ENCODE measurements at regions not wholly inside any gene's neighbourhood (a gene's known extent, or its start where the extent isn't known, plus 50 kb on each side); places are given as distances from the start of the nearest gene placed in this dataset.

DNA sequence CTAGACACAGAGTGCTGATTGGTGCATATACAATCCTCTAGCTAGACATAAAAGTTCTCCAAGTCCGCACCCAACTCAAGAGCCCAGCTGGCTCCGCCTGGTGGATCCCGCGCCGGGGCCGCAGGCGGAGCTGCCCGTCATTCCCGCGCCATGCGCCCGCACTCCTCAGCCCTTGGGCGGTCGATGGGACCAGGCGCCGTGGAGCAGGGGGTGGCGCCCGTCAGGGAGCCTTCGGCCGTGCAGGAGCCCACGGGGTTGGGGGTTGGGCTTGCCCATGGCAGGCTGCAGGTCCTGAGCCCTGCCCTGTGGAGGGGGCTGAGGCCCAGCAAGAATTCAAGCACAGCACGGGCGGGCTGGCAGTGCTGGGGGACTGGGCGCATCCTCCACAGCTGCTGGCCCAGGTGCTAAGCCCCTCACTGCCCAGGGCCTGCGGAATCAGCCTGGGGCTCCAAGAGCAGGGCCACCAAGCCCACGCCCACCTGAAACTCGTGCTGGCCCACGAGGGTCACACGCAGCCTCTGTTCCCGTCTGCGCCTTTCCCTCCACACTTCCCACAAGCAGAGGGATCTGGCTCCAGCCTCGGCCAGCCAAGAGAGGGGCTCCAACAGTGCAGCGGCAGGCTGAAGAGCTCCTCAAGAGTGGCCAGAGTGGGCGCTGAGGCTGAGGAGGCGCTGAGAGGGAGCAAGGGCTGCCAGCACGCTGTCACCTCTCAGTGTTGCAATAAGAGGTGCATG, 604.2 kb upstream of the POM121L12 start:
- H3K4me1 ChIP-seq, result no peaks in the 10 kb centered on the region
- TF ChIP-seq, protein P1, sequence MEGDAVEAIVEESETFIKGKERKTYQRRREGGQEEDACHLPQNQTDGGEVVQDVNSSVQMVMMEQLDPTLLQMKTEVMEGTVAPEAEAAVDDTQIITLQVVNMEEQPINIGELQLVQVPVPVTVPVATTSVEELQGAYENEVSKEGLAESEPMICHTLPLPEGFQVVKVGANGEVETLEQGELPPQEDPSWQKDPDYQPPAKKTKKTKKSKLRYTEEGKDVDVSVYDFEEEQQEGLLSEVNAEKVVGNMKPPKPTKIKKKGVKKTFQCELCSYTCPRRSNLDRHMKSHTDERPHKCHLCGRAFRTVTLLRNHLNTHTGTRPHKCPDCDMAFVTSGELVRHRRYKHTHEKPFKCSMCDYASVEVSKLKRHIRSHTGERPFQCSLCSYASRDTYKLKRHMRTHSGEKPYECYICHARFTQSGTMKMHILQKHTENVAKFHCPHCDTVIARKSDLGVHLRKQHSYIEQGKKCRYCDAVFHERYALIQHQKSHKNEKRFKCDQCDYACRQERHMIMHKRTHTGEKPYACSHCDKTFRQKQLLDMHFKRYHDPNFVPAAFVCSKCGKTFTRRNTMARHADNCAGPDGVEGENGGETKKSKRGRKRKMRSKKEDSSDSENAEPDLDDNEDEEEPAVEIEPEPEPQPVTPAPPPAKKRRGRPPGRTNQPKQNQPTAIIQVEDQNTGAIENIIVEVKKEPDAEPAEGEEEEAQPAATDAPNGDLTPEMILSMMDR (IDR thresholded peaks at IDR 0.05), result no peak
- no peak for ATAC-seq
- intact Hi-C loops (cut with DNase I), result no loop called here
- H3K4me3 ChIP-seq, result no peak overlapping the region
- H3K27me3 ChIP-seq, result no peaks in the 10 kb centered on the region
- H3K36me3 ChIP-seq, result no peaks in the 10 kb centered on the region
- DNase-seq, result no peak
- WGBS, 2 donors, result 89 to 91% methylated on average over 36 of the region's 36 CpGs
- H3K27ac ChIP-seq, result no peak overlapping the region
- peaks cover 0 to 35% (median 0%) of the 10 kb centered on the region in 11 donors for H3K9me3 ChIP-seq

DNA sequence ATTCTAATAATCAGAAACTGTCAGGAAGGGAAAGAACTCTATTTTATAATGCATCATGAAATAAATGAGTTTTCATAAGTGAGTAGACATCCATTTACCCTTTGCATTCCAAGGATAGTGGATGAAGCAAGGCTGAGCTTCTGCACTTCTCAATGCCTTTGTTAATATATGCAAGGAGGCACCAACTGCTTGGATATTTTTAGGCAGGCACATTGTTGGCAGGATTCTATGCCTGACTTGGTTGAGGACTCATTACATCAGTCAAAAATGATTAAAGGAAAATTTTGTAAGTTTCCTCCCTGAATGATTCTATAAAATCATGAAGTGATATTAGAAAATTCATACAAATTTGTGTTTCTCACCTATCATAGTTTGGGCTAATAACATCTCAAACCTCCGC, 612.2 kb upstream of the POM121L12 start:
- H3K4me3 ChIP-seq, result no peak overlapping the region
- H3K36me3 ChIP-seq, result no peaks in the 10 kb centered on the region
- DNase-seq (no peak), ATAC-seq (no peak)
- H3K4me1 ChIP-seq, result no peaks in the 10 kb centered on the region
- TF ChIP-seq, protein P1 (IDR thresholded peaks at IDR 0.05), result no peak
- WGBS, 2 donors, result 98 to 100% methylated on average over 1 of the region's 1 CpG
- no peaks in the 10 kb centered on the region for H3K27me3 ChIP-seq
- intact Hi-C loops (cut with DNase I), result no loop called here
- H3K9me3 ChIP-seq, result peaks cover 0 to 19% (median 0%) of the 10 kb centered on the region in 11 donors
- H3K27ac ChIP-seq, result no peak overlapping the region

DNA sequence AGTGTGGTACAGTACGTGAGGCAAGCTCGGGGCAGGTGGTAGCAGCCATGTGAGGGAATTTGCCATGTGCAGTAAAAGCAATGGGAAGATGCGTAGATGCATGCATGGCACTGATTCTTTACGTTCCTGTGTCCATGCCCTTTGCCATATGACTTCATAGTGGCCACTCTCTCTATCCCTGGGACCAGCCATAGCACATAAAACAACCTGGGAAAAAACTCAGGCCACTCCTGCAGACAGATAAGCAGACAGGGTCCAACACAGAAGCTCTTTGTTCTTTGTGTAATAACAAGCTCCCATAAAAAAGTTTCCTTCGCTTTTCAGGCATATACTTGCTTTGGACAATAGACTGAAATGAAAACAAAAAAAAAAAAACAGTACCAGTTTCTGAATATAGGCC, 622.4 kb upstream of the POM121L12 start:
- Histone ChIP-seq H3K27me3 (no peaks in the 10 kb centered on the region), H3K9me3 (peaks cover 0 to 11% (median 0%) of the 10 kb centered on the region in 11 donors), H3K4me3 (no peak overlapping the region), H3K4me1 (no peaks in the 10 kb centered on the region), H3K36me3 (no peaks in the 10 kb centered on the region), H3K27ac (no peak overlapping the region)
- intact Hi-C loops (cut with DNase I), result no loop called here
- ATAC-seq (no peak), DNase-seq (no peak)
- TF ChIP-seq, protein P1 (IDR thresholded peaks at IDR 0.05), result no peak
- 49 to 68% methylated on average over 5 of the region's 5 CpGs for WGBS, 2 donors

DNA sequence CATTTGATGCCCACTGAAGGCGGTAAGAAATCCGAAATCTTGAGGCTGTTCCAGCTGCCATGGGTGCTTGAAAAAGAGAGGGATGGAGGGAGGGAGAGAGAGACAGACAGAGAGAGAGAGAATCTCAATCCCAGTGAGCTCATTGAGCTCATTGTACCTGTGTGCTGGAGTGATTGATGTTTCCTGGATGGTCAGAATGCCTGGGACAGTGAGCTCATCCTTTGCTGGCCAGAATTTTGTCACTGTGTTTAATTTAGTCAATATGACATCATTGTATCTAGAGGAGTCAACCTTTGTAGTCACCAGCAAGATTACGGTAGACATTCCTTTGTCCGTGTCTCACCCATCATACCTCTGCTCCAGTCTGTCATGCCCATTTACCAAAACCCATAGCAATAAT, 625.4 kb upstream of the POM121L12 start:
- intact Hi-C loops (cut with DNase I), result no loop called here
- Histone ChIP-seq H3K9me3 (peaks cover 0 to 3% (median 0%) of the 10 kb centered on the region in 11 donors), H3K27me3 (no peaks in the 10 kb centered on the region), H3K36me3 (no peaks in the 10 kb centered on the region), H3K27ac (no peak overlapping the region), H3K4me1 (no peaks in the 10 kb centered on the region), H3K4me3 (no peak overlapping the region)
- ATAC-seq (no peak), DNase-seq (no peak)
- 80 to 86% methylated on average over 4 of the region's 4 CpGs for WGBS, 2 donors
- TF ChIP-seq, protein P1 (IDR thresholded peaks at IDR 0.05), result no peak

All from heart right ventricle (tissue), 16 donors.